Putamen (tissue), 1 donor: ENCODE measurements at regions not wholly inside any gene's neighbourhood (a gene's known extent, or its start where the extent isn't known, plus 50 kb on each side); places are given as distances from the start of the nearest gene placed in this dataset.

Experiments used
- DNase-seq: peaks from one replicate; pipeline ENCODE4 v3.0.0-alpha.2; 2016; ENCODE audit warnings: low spot score

GRCh38 chr15:31758126-31758525 lies 272.2 kb upstream of the CHRNA7 start:
- DNase-seq: peak; percentile 84

GRCh38 chr15:31768055-31768454 lies 262.3 kb upstream of the CHRNA7 start:
- no peak for DNase-seq

- DNase-seq: no peak
Measured at GRCh38 chr15:31774045-31774444, 256.3 kb upstream of the CHRNA7 start.

- DNase-seq: no peak
Measured at GRCh38 chr15:31776039-31776438, 254.3 kb upstream of the CHRNA7 start.

- DNase-seq: no peak
Measured at GRCh38 chr15:31781261-31781660, 249.1 kb upstream of the CHRNA7 start.

- no peak for DNase-seq
Measured at GRCh38 chr15:31782016-31782783, 248.1 kb upstream of the CHRNA7 start.

- no peak for DNase-seq
Measured at GRCh38 chr15:31782951-31783350, 247.4 kb upstream of the CHRNA7 start.

GRCh38 chr15:31786360-31786759 lies 244.0 kb upstream of the CHRNA7 start:
- DNase-seq: no peak

GRCh38 chr15:31788104-31788503 lies 242.2 kb upstream of the CHRNA7 start:
- DNase-seq: no peak

- DNase-seq: no peak
Measured at GRCh38 chr15:31792611-31793199, 237.6 kb upstream of the CHRNA7 start.

GRCh38 chr15:31799319-31799714 lies 231.0 kb upstream of the CHRNA7 start:
- no peak for DNase-seq

- no peak for DNase-seq
Measured at GRCh38 chr15:31799715-31800321, 230.5 kb upstream of the CHRNA7 start.

GRCh38 chr15:31801152-31801551 lies 229.2 kb upstream of the CHRNA7 start:
- peak; percentile 39 for DNase-seq

- DNase-seq: no peak
Measured at GRCh38 chr15:31802761-31803160, 227.6 kb upstream of the CHRNA7 start.

- no peak for DNase-seq
Measured at GRCh38 chr15:31803388-31803884, 226.9 kb upstream of the CHRNA7 start.

GRCh38 chr15:31805090-31805662 lies 225.1 kb upstream of the CHRNA7 start:
- DNase-seq: no peak

GRCh38 chr15:31806106-31806505 lies 224.2 kb upstream of the CHRNA7 start:
- no peak for DNase-seq

- DNase-seq: peak; percentile 74
Measured at GRCh38 chr15:31811641-31812040, 218.7 kb upstream of the CHRNA7 start.

GRCh38 chr15:31814082-31814481 lies 216.2 kb upstream of the CHRNA7 start:
- peak; percentile 72 for DNase-seq

GRCh38 chr15:31815411-31816155 lies 214.7 kb upstream of the CHRNA7 start:
- no peak for DNase-seq

- no peak for DNase-seq
Measured at GRCh38 chr15:31822463-31822862, 207.9 kb upstream of the CHRNA7 start.

GRCh38 chr15:31824024-31824423 lies 206.3 kb upstream of the CHRNA7 start:
- DNase-seq: no peak
